ENCODE measurements at regions not wholly inside any gene's neighbourhood (a gene's known extent, or its start where the extent isn't known, plus 50 kb on each side); places are given as distances from the start of the nearest gene placed in this dataset.
"Not testable (repeated sequence)": the region's sequence is repeated elsewhere in the genome, so short reads cannot be mapped to it uniquely, and the experiment has no call there.

DNA sequence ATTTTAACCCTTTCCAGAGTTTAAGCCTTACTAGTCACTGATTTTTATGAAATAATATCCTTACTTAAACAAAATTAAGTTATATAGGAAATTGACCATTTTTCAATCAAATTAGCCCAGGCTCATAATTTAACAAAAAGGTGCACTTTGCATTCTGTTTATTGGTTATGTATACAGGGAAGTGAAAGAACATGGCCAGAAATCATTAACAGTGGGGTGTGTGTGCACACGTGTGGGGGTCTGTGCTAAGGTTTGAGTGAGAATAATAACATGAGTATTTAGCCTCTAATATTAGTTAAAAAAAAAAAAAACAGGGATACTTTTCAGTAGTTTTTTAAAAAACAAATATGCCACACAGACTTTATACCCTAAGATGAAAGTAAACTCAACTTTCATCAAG is 510.5 kb upstream of the PFKP start:
- Histone ChIP-seq H3K9me3 (ENCODE audit: control insufficient read depth, low read length) (no peaks in the 10 kb centered on the region), H3K9ac (ENCODE audit: low read length) (no peak overlapping the region), H3K18ac (ENCODE audit: low read depth in 1 of 2, low read length in 2 of 2) (no peak overlapping the region)

DNA sequence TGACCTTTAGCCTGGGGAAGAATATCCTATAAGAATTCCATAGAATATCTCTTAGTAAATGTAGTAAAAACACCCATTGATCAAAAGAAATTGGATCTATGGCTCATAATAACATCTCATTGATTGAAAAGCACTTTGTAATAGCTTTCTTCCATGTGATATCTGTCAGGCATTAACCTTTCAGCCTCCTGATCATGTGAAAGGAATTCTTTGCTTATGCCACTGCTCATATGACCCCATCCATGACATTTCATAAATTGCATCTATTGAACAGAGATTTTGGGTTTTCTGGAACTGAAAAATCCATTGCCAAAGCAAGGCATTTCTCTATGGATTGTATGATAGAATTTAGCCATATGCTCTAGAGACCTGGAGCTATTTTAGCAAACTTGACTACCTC is 519.3 kb upstream of the PFKP start:
- Histone ChIP-seq H3K23ac (ENCODE audit: low read length in 2 of 2) (no peak overlapping the region), H3K27me3 (ENCODE audit: control insufficient read depth in 1 of 2, insufficient read depth in 1 of 2, low read length in 2 of 2) (no peaks in the 10 kb centered on the region), H2BK12ac (ENCODE audit: low read length in 2 of 2) (no peak overlapping the region), H3K4me2 (ENCODE audit: low read length, poor library complexity, severe bottlenecking) (no peak overlapping the region), H3K4ac (ENCODE audit: low read depth in 1 of 2, low read length in 2 of 2) (no peak overlapping the region), H3K18ac (ENCODE audit: low read depth in 1 of 2, low read length in 2 of 2) (no peak overlapping the region), H3K14ac (ENCODE audit: low read length in 2 of 2) (no peak overlapping the region), H3K4me3 (ENCODE audit: insufficient read depth in 1 of 2, low read depth in 1 of 2, low read length in 2 of 2) (no peak overlapping the region), H3K79me1 (replicated peaks; ENCODE audit: low read length, poor library complexity, severe bottlenecking) (no peaks in the 10 kb centered on the region), H2AFZ (ENCODE audit: low read depth, low read length) (no peak overlapping the region), H4K91ac (ENCODE audit: low read length) (no peak overlapping the region), H2BK120ac (ENCODE audit: low read depth, low read length) (no peak overlapping the region), H3K4me1 (ENCODE audit: control insufficient read depth, insufficient read depth, low read depth, low read length) (no peaks in the 10 kb centered on the region), H3K36me3 (ENCODE audit: control insufficient read depth in 1 of 2, insufficient read depth in 2 of 2, low read depth in 1 of 2, low read length in 2 of 2) (no peaks in the 10 kb centered on the region), H4K8ac (ENCODE audit: low read length) (no peak overlapping the region), H3K9ac (ENCODE audit: low read length) (no peak overlapping the region), H2AK5ac (ENCODE audit: low read length, severe bottlenecking) (no peak overlapping the region), H2BK5ac (ENCODE audit: low read depth, low read length, poor library complexity, severe bottlenecking) (no peak overlapping the region), H2BK15ac (ENCODE audit: low read depth, poor library complexity, severe bottlenecking) (no peak overlapping the region), H3K27ac (ENCODE audit: low read length, poor library complexity, severe bottlenecking) (no peak overlapping the region), H3K9me3 (ENCODE audit: control insufficient read depth, low read length) (no peaks in the 10 kb centered on the region)
- DNase-seq, result no peak

More for the DNA sequence above, 510.5 kb upstream of the PFKP start:
- Histone ChIP-seq H3K14ac (ENCODE audit: low read length in 2 of 2) (no peak overlapping the region), H4K8ac (ENCODE audit: low read length) (no peak overlapping the region), H3K27ac (ENCODE audit: low read length, poor library complexity, severe bottlenecking) (no peak overlapping the region), H3K79me1 (replicated peaks; ENCODE audit: low read length, poor library complexity, severe bottlenecking) (no peaks in the 10 kb centered on the region), H2AFZ (ENCODE audit: low read depth, low read length) (no peak overlapping the region), H3K27me3 (ENCODE audit: control insufficient read depth in 1 of 2, insufficient read depth in 1 of 2, low read length in 2 of 2) (no peaks in the 10 kb centered on the region), H3K4me3 (ENCODE audit: insufficient read depth in 1 of 2, low read depth in 1 of 2, low read length in 2 of 2) (no peak overlapping the region), H2BK15ac (ENCODE audit: low read depth, poor library complexity, severe bottlenecking) (no peak overlapping the region), H2BK120ac (ENCODE audit: low read depth, low read length) (no peak overlapping the region), H3K4me1 (ENCODE audit: control insufficient read depth, insufficient read depth, low read depth, low read length) (no peaks in the 10 kb centered on the region), H4K91ac (ENCODE audit: low read length) (no peak overlapping the region), H3K36me3 (ENCODE audit: control insufficient read depth in 1 of 2, insufficient read depth in 2 of 2, low read depth in 1 of 2, low read length in 2 of 2) (no peaks in the 10 kb centered on the region), H2BK5ac (ENCODE audit: low read depth, low read length, poor library complexity, severe bottlenecking) (no peak overlapping the region), H2AK5ac (ENCODE audit: low read length, severe bottlenecking) (no peak overlapping the region), H3K4ac (ENCODE audit: low read depth in 1 of 2, low read length in 2 of 2) (no peak overlapping the region), H3K4me2 (ENCODE audit: low read length, poor library complexity, severe bottlenecking) (no peak overlapping the region), H2BK12ac (ENCODE audit: low read length in 2 of 2) (no peak overlapping the region), H3K23ac (ENCODE audit: low read length in 2 of 2) (no peak overlapping the region)
- DNase-seq, result no peak
- no CpG with 5 or more reads among the region's 1 CpG for WGBS

GRCh38 chr10:2547606-2548005 is 519.7 kb upstream of the PFKP start:
- Histone ChIP-seq H3K4me2 (ENCODE audit: low read length, poor library complexity, severe bottlenecking) (no peak overlapping the region), H3K27me3 (ENCODE audit: control insufficient read depth in 1 of 2, insufficient read depth in 1 of 2, low read length in 2 of 2) (no peaks in the 10 kb centered on the region), H3K4ac (ENCODE audit: low read depth in 1 of 2, low read length in 2 of 2) (no peak overlapping the region), H3K79me1 (replicated peaks; ENCODE audit: low read length, poor library complexity, severe bottlenecking) (no peaks in the 10 kb centered on the region), H3K18ac (ENCODE audit: low read depth in 1 of 2, low read length in 2 of 2) (no peak overlapping the region), H4K8ac (ENCODE audit: low read length) (no peak overlapping the region), H3K9ac (ENCODE audit: low read length) (no peak overlapping the region), H3K4me1 (ENCODE audit: control insufficient read depth, insufficient read depth, low read depth, low read length) (no peaks in the 10 kb centered on the region), H2AK5ac (ENCODE audit: low read length, severe bottlenecking) (no peak overlapping the region), H3K36me3 (ENCODE audit: control insufficient read depth in 1 of 2, insufficient read depth in 2 of 2, low read depth in 1 of 2, low read length in 2 of 2) (no peaks in the 10 kb centered on the region), H4K91ac (ENCODE audit: low read length) (no peak overlapping the region), H3K9me3 (ENCODE audit: control insufficient read depth, low read length) (no peaks in the 10 kb centered on the region), H3K14ac (ENCODE audit: low read length in 2 of 2) (no peak overlapping the region), H3K27ac (ENCODE audit: low read length, poor library complexity, severe bottlenecking) (no peak overlapping the region), H2BK120ac (ENCODE audit: low read depth, low read length) (no peak overlapping the region), H2BK15ac (ENCODE audit: low read depth, poor library complexity, severe bottlenecking) (no peak overlapping the region), H2AFZ (ENCODE audit: low read depth, low read length) (no peak overlapping the region), H2BK5ac (ENCODE audit: low read depth, low read length, poor library complexity, severe bottlenecking) (no peak overlapping the region), H3K23ac (ENCODE audit: low read length in 2 of 2) (no peak overlapping the region), H3K4me3 (ENCODE audit: insufficient read depth in 1 of 2, low read depth in 1 of 2, low read length in 2 of 2) (no peak overlapping the region), H2BK12ac (ENCODE audit: low read length in 2 of 2) (no peak overlapping the region)
- WGBS, result 17% methylated on average over 1 of the region's 4 CpGs
- no peak for DNase-seq

- not testable (repeated sequence) for H3K9me3 ChIP-seq (ENCODE audit: control insufficient read depth, low read length); H3K14ac ChIP-seq (ENCODE audit: low read length in 2 of 2); H3K4me3 ChIP-seq (ENCODE audit: insufficient read depth in 1 of 2, low read depth in 1 of 2, low read length in 2 of 2); H2AK5ac ChIP-seq (ENCODE audit: low read length, severe bottlenecking); H3K4me1 ChIP-seq (ENCODE audit: control insufficient read depth, insufficient read depth, low read depth, low read length); DNase-seq; H3K79me1 ChIP-seq (replicated peaks; ENCODE audit: low read length, poor library complexity, severe bottlenecking); H3K9ac ChIP-seq (ENCODE audit: low read length); H2BK120ac ChIP-seq (ENCODE audit: low read depth, low read length); H2BK12ac ChIP-seq (ENCODE audit: low read length in 2 of 2); H3K27me3 ChIP-seq (ENCODE audit: control insufficient read depth in 1 of 2, insufficient read depth in 1 of 2, low read length in 2 of 2); H4K8ac ChIP-seq (ENCODE audit: low read length); H3K18ac ChIP-seq (ENCODE audit: low read depth in 1 of 2, low read length in 2 of 2); H3K4me2 ChIP-seq (ENCODE audit: low read length, poor library complexity, severe bottlenecking); H4K91ac ChIP-seq (ENCODE audit: low read length); H2BK15ac ChIP-seq (ENCODE audit: low read depth, poor library complexity, severe bottlenecking); H2AFZ ChIP-seq (ENCODE audit: low read depth, low read length); H3K23ac ChIP-seq (ENCODE audit: low read length in 2 of 2); H2BK5ac ChIP-seq (ENCODE audit: low read depth, low read length, poor library complexity, severe bottlenecking); H3K27ac ChIP-seq (ENCODE audit: low read length, poor library complexity, severe bottlenecking); H3K4ac ChIP-seq (ENCODE audit: low read depth in 1 of 2, low read length in 2 of 2); H3K36me3 ChIP-seq (ENCODE audit: control insufficient read depth in 1 of 2, insufficient read depth in 2 of 2, low read depth in 1 of 2, low read length in 2 of 2)
- WGBS, result 100% methylated on average over 1 of the region's 3 CpGs
Observed at GRCh38 chr10:2546894-2547293, 520.5 kb upstream of the PFKP start.

All from mesenchymal stem cell (in vitro differentiated cells and primary cell).